Activated B cell treated with CpG ODN at 0.5 μM for 24 hours (primary cell): ENCODE measurements at regions not wholly inside any gene's neighbourhood (a gene's known extent, or its start where the extent isn't known, plus 50 kb on each side); places are given as distances from the start of the nearest gene placed in this dataset.

Source experiments
- ATAC-seq: fragments of 200-7000 bp; cut with Tn5 transposase; one replicate; pipeline ENCODE4 v1.10.0; 2021; ENCODE audit warnings: low read depth, mild to moderate bottlenecking, moderate library complexity
- CTCF ChIA-PET: fragments of 350-600 bp; sonication (Branson Sonifier 250); formaldehyde crosslinking; loops from one replicate; lab custom pipeline; 2021; ENCODE audit warnings: antibody characterized with exemption; lab: Charles Lee
- POLR2A ChIA-PET: fragments of 350-600 bp; sonication (Branson Sonifier 250); formaldehyde crosslinking; loops from one replicate; lab custom pipeline; 2021; ENCODE audit warnings: antibody characterized with exemption; lab: Charles Lee
- DNase-seq: peaks from one replicate; pipeline ENCODE4 v3.0.0; 2022
- H3K27ac Mint-ChIP-seq: one replicate; pipeline ENCODE4 v1.8.0; 2020; ENCODE audit warnings: mixed read lengths
- H3K27me3 Mint-ChIP-seq: one replicate; pipeline ENCODE4 v1.8.0; 2021; ENCODE audit warnings: mixed read lengths
- H3K36me3 Mint-ChIP-seq: one replicate; pipeline ENCODE4 v1.8.0; 2021; ENCODE audit warnings: low read depth, mixed read lengths
- H3K4me1 Mint-ChIP-seq: one replicate; pipeline ENCODE4 v1.8.0; 2021; ENCODE audit warnings: mixed read lengths
- H3K4me3 Mint-ChIP-seq: one replicate; pipeline ENCODE4 v1.8.0; 2020; ENCODE audit warnings: mild to moderate bottlenecking, mixed read lengths
- H3K9me3 Mint-ChIP-seq: one replicate; pipeline ENCODE4 v1.8.0; 2020; ENCODE audit warnings: mixed read lengths
- intact Hi-C: fragments of 100-400 bp; cut with micrococcal nuclease; formaldehyde crosslinking; loops from one replicate; pipeline ENCODE4 v1.15.1; 2024
- TF ChIP-seq, protein P1 (sequence below): fragments of 200-600 bp; IDR thresholded peaks from one replicate; pipeline ENCODE4 v1.8.0; 2022; ENCODE audit warnings: antibody characterized with exemption, mild to moderate bottlenecking

DNA sequence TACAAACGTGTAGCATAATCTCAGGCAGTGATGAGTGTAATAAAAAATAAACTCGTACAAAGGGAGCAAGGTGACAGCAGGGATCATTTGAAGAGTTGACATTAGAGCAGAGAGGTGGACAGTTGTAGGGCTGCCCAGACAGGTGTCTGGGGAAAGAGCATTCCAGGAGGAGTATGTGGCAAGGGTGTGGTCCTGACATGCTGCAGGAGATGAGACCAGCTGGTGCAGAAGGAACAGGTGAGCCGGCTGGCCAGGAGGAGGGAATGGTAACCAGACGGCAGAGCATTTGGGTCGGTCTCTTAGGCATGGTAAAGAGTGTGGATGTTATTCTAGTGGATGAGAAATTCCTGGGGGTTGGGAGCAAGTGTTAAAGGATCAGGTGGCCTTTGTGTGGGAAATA lies 306.3 kb downstream of the LMX1A start:
- TF ChIP-seq, protein P1, sequence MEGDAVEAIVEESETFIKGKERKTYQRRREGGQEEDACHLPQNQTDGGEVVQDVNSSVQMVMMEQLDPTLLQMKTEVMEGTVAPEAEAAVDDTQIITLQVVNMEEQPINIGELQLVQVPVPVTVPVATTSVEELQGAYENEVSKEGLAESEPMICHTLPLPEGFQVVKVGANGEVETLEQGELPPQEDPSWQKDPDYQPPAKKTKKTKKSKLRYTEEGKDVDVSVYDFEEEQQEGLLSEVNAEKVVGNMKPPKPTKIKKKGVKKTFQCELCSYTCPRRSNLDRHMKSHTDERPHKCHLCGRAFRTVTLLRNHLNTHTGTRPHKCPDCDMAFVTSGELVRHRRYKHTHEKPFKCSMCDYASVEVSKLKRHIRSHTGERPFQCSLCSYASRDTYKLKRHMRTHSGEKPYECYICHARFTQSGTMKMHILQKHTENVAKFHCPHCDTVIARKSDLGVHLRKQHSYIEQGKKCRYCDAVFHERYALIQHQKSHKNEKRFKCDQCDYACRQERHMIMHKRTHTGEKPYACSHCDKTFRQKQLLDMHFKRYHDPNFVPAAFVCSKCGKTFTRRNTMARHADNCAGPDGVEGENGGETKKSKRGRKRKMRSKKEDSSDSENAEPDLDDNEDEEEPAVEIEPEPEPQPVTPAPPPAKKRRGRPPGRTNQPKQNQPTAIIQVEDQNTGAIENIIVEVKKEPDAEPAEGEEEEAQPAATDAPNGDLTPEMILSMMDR: no peak
- Mint-ChIP-seq H3K4me1 (no peaks in the 10 kb centered on the region), H3K27ac (no peak overlapping the region), H3K27me3 (peaks cover 10% of the 10 kb centered on the region), H3K9me3 (no peaks in the 10 kb centered on the region), H3K36me3 (no peaks in the 10 kb centered on the region), H3K4me3 (no peak overlapping the region)
- no peak for DNase-seq
- intact Hi-C loops: no loop called here
- CTCF ChIA-PET: no interaction called here
- POLR2A ChIA-PET: no interaction called here
- no peak for ATAC-seq

DNA sequence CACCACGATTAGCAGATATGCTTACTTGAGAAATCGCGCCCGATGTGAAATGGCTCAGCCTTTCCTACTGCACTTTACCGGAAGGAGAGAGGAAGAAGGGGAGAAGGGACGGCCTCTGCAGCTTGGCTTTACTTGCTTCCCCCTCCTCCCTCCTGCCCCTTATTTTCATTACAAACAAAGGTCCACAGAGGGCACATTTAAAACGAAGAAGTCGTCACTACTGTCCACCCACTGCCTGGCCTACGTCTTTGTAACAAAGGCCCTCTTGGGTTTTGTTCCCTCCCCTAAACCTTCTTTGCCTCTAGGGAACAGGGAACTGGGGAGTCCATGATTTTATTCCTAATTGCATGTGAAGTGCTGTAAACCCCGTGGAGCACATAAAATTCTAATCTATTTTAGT lies 308.5 kb downstream of the LMX1A start:
- H3K4me3 Mint-ChIP-seq: no peak overlapping the region
- H3K4me1 Mint-ChIP-seq: no peaks in the 10 kb centered on the region
- no peaks in the 10 kb centered on the region for H3K9me3 Mint-ChIP-seq
- ChIA-PET CTCF (no interaction called here), POLR2A (no interaction called here)
- intact Hi-C loops: no loop called here
- no peak overlapping the region for H3K27ac Mint-ChIP-seq
- TF ChIP-seq, protein P1: no peak
- no peak for DNase-seq
- no peaks in the 10 kb centered on the region for H3K36me3 Mint-ChIP-seq
- no peak for ATAC-seq
- peaks cover 10% of the 10 kb centered on the region for H3K27me3 Mint-ChIP-seq

DNA sequence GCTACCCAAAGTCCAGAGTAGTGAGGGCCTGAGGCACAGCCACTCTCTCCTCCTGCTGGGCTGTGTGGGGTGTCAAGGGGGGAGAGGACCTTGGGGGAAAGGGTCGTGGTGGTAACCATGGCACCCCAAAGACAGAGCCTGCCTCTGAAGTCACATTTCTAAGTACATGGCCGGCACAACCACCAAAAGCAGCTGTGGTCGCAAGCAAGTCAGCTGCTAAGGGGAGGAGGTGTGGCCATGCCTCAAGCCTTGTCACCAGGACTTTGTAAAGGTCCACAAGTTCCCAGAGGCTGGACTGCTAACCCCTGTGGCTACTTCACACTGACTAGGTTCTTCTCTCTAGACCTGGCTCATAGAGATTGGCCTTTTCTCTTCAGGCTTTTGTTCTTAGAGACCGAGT lies 310.6 kb downstream of the LMX1A start:
- H3K36me3 Mint-ChIP-seq: no peaks in the 10 kb centered on the region
- no peaks in the 10 kb centered on the region for H3K9me3 Mint-ChIP-seq
- intact Hi-C loops: no loop called here
- CTCF ChIA-PET: no interaction called here
- POLR2A ChIA-PET: no interaction called here
- no peak overlapping the region for H3K4me3 Mint-ChIP-seq
- H3K4me1 Mint-ChIP-seq: no peaks in the 10 kb centered on the region
- DNase-seq (no peak), ATAC-seq (no peak)
- no peak overlapping the region for H3K27ac Mint-ChIP-seq
- H3K27me3 Mint-ChIP-seq: peaks cover 10% of the 10 kb centered on the region
- TF ChIP-seq, protein P1: no peak

DNA sequence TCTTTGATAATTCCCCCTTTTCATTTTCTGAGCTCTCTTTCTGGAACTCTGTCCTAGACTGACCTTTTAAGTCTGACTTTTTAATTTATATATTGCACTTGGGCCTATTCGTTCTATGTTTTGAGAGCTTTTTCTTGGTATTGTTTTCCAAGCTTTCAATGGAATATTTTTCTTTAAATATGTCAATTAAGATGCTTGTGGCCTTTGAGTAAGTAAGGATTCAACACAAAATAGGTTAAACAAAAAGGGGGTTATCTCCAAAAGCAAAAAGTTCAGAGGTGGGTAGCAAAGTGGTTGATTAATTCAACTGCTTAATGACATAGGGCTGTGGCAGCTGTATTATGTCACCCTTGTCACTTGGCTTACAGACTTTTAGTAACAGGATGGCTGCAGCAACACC lies 315.9 kb downstream of the LMX1A start:
- TF ChIP-seq, protein P1: no peak
- no peaks in the 10 kb centered on the region for H3K36me3 Mint-ChIP-seq

DNA sequence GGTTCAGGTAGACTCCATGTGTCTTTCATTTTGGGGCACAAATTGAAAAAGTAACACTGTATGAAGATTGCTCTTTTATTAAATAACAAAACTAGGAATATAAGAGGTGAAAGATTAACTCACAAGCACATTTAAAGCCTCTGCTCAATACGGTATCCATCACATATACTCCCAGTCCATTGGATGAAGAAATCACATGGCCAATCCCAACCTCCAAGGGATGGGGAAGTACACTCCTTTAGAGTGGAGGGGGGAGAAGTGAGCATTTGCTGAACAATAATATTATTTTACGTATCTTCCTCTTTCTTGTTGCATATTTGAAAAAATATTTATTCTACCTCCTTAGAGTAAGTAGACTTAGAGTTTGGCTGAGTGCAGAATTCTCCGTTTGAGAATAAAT lies 316.5 kb downstream of the LMX1A start:
- no peak for DNase-seq
- Mint-ChIP-seq H3K27ac (no peak overlapping the region), H3K4me3 (no peak overlapping the region), H3K9me3 (no peaks in the 10 kb centered on the region), H3K36me3 (no peaks in the 10 kb centered on the region), H3K4me1 (no peaks in the 10 kb centered on the region), H3K27me3 (no peaks in the 10 kb centered on the region)
- ATAC-seq: no peak
- TF ChIP-seq, protein P1: no peak
- intact Hi-C loops: no loop called here
- POLR2A ChIA-PET: no interaction called here
- CTCF ChIA-PET: no interaction called here

More for the DNA sequence above, 315.9 kb downstream of the LMX1A start:
- intact Hi-C loops: no loop called here
- H3K4me1 Mint-ChIP-seq: no peaks in the 10 kb centered on the region
- ChIA-PET CTCF (no interaction called here), POLR2A (no interaction called here)
- no peaks in the 10 kb centered on the region for H3K9me3 Mint-ChIP-seq
- H3K27ac Mint-ChIP-seq: no peak overlapping the region
- H3K4me3 Mint-ChIP-seq: no peak overlapping the region
- no peak for DNase-seq
- H3K27me3 Mint-ChIP-seq: no peaks in the 10 kb centered on the region
- no peak for ATAC-seq
